Astrocyte (in vitro differentiated cells and primary cell): ENCODE measurements at regions not wholly inside any gene's neighbourhood (a gene's known extent, or its start where the extent isn't known, plus 50 kb on each side); places are given as distances from the start of the nearest gene placed in this dataset.

ENCODE experiments used
- DNase-seq: peaks from one replicate; pipeline ENCODE4 v3.0.0-alpha.2; 2010; ENCODE audit warnings: low read depth
- FAIRE-seq: peaks from 2 replicates; lab custom pipeline; 2011; peaks lifted over from hg19 to GRCh38; lab: Jason Lieb, UNC
- H2AFZ ChIP-seq: 2 replicates; pipeline ENCODE4 v1.6.0; 2012; ENCODE audit warnings: low read depth, low read length, inconsistent platforms
- H3K27ac ChIP-seq: 2 replicates; pipeline ENCODE4 v1.5.1; 2011; ENCODE audit warnings: low read depth, low read length, inconsistent platforms
- H3K27me3 ChIP-seq: 2 replicates; pipeline ENCODE4 v1.6.0; 2011; ENCODE audit warnings: low read length, inconsistent platforms; ENCODE audit not compliant: insufficient read depth
- H3K36me3 ChIP-seq: 2 replicates; pipeline ENCODE4 v1.5.1; 2011; ENCODE audit warnings: low read length, inconsistent platforms; ENCODE audit not compliant: insufficient read depth
- H3K4me1 ChIP-seq: 2 replicates; pipeline ENCODE4 v1.5.1; 2011; ENCODE audit warnings: low read length, inconsistent platforms; ENCODE audit not compliant: insufficient read depth
- H3K4me2 ChIP-seq: 2 replicates; pipeline ENCODE4 v1.6.0; 2012; ENCODE audit warnings: low read length, inconsistent platforms
- H3K4me3 ChIP-seq: 2 replicates; pipeline ENCODE4 v1.5.1; 2011; ENCODE audit warnings: low read depth, mild to moderate bottlenecking, low read length, inconsistent platforms; ENCODE audit not compliant: insufficient read depth
- H3K79me2 ChIP-seq: 2 replicates; pipeline ENCODE4 v1.6.0; 2012; ENCODE audit warnings: mild to moderate bottlenecking, low read length, inconsistent platforms; ENCODE audit not compliant: insufficient read depth
- H3K9ac ChIP-seq: 2 replicates; pipeline ENCODE4 v1.6.0; 2012; ENCODE audit warnings: mild to moderate bottlenecking, low read length, inconsistent platforms
- H3K9me3 ChIP-seq: 2 replicates; pipeline ENCODE4 v1.5.1; 2012; ENCODE audit warnings: low read depth, mild to moderate bottlenecking, low read length, inconsistent platforms; ENCODE audit not compliant: insufficient read depth
- H4K20me1 ChIP-seq: 2 replicates; pipeline ENCODE4 v1.6.0; 2012; ENCODE audit warnings: low read length, inconsistent platforms; ENCODE audit not compliant: insufficient read depth
- H3K27ac Mint-ChIP-seq: one replicate; pipeline ENCODE4 v1.8.0; 2021; ENCODE audit warnings: mild to moderate bottlenecking, mixed read lengths; ENCODE audit not compliant: unreplicated experiment
- H3K27me3 Mint-ChIP-seq: one replicate; pipeline ENCODE4 v1.8.0; 2021; ENCODE audit warnings: low read depth, mixed read lengths; ENCODE audit not compliant: unreplicated experiment
- H3K36me3 Mint-ChIP-seq: one replicate; pipeline ENCODE4 v1.8.0; 2021; ENCODE audit warnings: low read depth, mixed read lengths; ENCODE audit not compliant: unreplicated experiment
- H3K4me1 Mint-ChIP-seq: one replicate; pipeline ENCODE4 v1.8.0; 2021; ENCODE audit warnings: low read depth, mixed read lengths; ENCODE audit not compliant: unreplicated experiment
- H3K4me3 Mint-ChIP-seq: one replicate; pipeline ENCODE4 v1.8.0; 2021; ENCODE audit warnings: mild to moderate bottlenecking, moderate library complexity, mixed read lengths; ENCODE audit not compliant: unreplicated experiment
- H3K9me3 Mint-ChIP-seq: one replicate; pipeline ENCODE4 v1.8.0; 2021; ENCODE audit warnings: mild to moderate bottlenecking, mixed read lengths; ENCODE audit not compliant: unreplicated experiment
- EZH2 ChIP-seq: IDR thresholded peaks from 2 replicates; pipeline ENCODE4 v1.6.1; 2012; ENCODE audit warnings: mild to moderate bottlenecking, low read length, inconsistent platforms; ENCODE audit not compliant: insufficient read depth
- TF ChIP-seq, protein P1 (sequence below): IDR thresholded peaks from 2 replicates; pipeline ENCODE4 v1.5.1; 2011; ENCODE audit warnings: low read depth, mild to moderate bottlenecking, inconsistent platforms, low read length, moderate library complexity; ENCODE audit not compliant: insufficient read depth

DNA sequence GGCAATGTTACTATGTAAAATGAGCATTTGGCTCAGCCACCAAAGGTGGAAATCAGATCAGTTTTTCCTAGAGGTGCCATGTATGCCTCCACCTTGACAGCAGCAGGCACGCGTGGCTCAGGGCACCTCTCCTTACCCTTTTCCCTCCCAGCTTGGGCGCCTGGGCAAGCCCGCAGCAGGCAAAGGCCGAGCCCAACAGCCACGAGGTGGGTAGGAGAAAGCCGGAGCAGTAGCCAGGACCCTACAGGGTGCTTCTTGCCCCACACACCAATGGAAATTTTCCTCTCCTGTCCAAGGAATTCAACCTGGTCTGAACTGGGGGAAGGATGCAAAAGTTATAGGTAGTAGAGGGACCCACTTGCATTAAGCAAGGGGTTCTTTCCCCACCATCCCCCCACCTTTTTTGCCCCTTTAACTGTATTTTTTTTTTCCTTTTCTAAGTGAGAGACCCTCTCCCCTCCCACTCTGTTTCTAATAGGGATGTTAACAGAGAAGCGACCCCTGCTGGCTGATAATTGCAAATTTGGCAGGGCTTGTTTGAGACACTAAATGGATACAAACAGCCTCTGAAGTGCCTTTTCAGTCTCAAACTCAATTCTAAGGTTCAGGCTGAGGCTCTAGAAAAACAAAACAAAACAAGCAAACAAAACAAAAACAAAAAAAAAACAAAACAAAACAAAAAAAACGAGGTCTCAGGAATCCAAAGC lies 895.1 kb downstream of the PCDH18 start:
- H3K79me2 ChIP-seq, result no peaks in the 10 kb centered on the region
- H3K9me3 ChIP-seq, result no peaks in the 10 kb centered on the region
- no peak for DNase-seq
- H3K4me2 ChIP-seq, result no peak overlapping the region
- no peak overlapping the region for H3K4me3 ChIP-seq
- H3K27ac ChIP-seq, result no peak overlapping the region
- no peaks in the 10 kb centered on the region for H3K9me3 Mint-ChIP-seq
- no peaks in the 10 kb centered on the region for H3K4me1 ChIP-seq
- no peaks in the 10 kb centered on the region for H3K36me3 ChIP-seq
- no peak overlapping the region for H2AFZ ChIP-seq
- no peak overlapping the region for H3K9ac ChIP-seq
- H3K27me3 ChIP-seq, result no peaks in the 10 kb centered on the region
- no peak for FAIRE-seq
- H3K27ac Mint-ChIP-seq, result no peak overlapping the region
- H3K4me1 Mint-ChIP-seq, result no peaks in the 10 kb centered on the region
- H4K20me1 ChIP-seq, result no peaks in the 10 kb centered on the region
- H3K4me3 Mint-ChIP-seq, result no peak overlapping the region
- TF ChIP-seq EZH2, result no peak
- TF ChIP-seq, protein P1, sequence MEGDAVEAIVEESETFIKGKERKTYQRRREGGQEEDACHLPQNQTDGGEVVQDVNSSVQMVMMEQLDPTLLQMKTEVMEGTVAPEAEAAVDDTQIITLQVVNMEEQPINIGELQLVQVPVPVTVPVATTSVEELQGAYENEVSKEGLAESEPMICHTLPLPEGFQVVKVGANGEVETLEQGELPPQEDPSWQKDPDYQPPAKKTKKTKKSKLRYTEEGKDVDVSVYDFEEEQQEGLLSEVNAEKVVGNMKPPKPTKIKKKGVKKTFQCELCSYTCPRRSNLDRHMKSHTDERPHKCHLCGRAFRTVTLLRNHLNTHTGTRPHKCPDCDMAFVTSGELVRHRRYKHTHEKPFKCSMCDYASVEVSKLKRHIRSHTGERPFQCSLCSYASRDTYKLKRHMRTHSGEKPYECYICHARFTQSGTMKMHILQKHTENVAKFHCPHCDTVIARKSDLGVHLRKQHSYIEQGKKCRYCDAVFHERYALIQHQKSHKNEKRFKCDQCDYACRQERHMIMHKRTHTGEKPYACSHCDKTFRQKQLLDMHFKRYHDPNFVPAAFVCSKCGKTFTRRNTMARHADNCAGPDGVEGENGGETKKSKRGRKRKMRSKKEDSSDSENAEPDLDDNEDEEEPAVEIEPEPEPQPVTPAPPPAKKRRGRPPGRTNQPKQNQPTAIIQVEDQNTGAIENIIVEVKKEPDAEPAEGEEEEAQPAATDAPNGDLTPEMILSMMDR, result peak; percentile 36
- no peaks in the 10 kb centered on the region for H3K27me3 Mint-ChIP-seq
- H3K36me3 Mint-ChIP-seq, result no peaks in the 10 kb centered on the region

DNA sequence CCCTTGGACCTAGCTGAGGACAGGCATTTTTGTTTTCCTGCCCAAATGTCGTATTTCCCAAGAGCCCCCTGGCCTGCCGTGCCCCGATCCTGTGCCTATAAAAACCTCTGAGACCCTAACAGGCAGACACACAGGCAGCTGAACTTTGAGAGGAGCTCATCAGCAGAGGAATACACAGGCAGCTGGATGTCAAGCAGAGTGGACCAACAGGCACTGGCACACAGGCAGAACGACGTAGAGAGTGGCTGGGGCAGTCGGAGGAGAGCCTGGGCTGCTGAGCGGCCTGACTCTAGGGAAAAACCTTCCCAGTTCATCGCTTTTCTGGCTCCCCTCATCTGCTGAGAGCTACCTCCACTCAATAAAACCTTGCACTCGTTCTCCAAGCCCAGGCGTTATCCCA lies 896.1 kb downstream of the PCDH18 start:
- Mint-ChIP-seq H3K36me3 (no peaks in the 10 kb centered on the region), H3K4me1 (no peaks in the 10 kb centered on the region), H3K9me3 (no peaks in the 10 kb centered on the region), H3K4me3 (no peak overlapping the region), H3K27me3 (no peaks in the 10 kb centered on the region), H3K27ac (no peak overlapping the region)
- Histone ChIP-seq H3K36me3 (no peaks in the 10 kb centered on the region), H4K20me1 (no peaks in the 10 kb centered on the region), H3K27ac (no peak overlapping the region), H3K9ac (no peak overlapping the region), H3K9me3 (no peaks in the 10 kb centered on the region), H3K79me2 (no peaks in the 10 kb centered on the region), H2AFZ (no peak overlapping the region), H3K27me3 (no peaks in the 10 kb centered on the region), H3K4me1 (no peaks in the 10 kb centered on the region), H3K4me3 (no peak overlapping the region), H3K4me2 (no peak overlapping the region)
- TF ChIP-seq, protein P1, result no peak
- TF ChIP-seq EZH2, result no peak
- DNase-seq (no peak), FAIRE-seq (no peak)

DNA sequence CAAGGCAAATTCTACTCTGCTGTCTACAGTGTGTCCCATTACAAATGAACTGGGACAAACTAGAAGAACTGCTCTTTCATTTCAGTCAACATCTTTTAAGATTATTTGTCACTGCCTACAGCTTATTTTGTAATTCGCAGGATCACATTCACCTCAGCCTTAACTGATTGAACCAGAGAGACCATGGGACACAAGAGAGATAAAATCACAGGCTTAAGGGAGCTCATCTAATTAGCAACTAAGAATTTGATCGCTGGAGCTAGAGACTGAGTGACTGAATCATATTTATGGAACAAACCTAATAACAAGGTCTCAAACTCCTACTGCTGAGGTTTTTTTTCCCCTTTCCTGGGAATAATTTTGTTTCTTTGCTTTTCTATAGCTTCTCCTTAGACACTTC lies 898.2 kb downstream of the PCDH18 start:
- no peaks in the 10 kb centered on the region for H3K4me1 Mint-ChIP-seq
- Histone ChIP-seq H3K79me2 (no peaks in the 10 kb centered on the region), H3K27me3 (no peaks in the 10 kb centered on the region), H2AFZ (no peak overlapping the region), H4K20me1 (no peaks in the 10 kb centered on the region), H3K27ac (no peak overlapping the region), H3K9me3 (no peaks in the 10 kb centered on the region), H3K36me3 (no peaks in the 10 kb centered on the region), H3K4me3 (no peak overlapping the region), H3K9ac (no peak overlapping the region), H3K4me2 (no peak overlapping the region), H3K4me1 (no peaks in the 10 kb centered on the region)
- FAIRE-seq (no peak), DNase-seq (no peak)
- H3K9me3 Mint-ChIP-seq, result no peaks in the 10 kb centered on the region
- TF ChIP-seq, protein P1, result no peak
- no peak for TF ChIP-seq EZH2
- H3K4me3 Mint-ChIP-seq, result no peak overlapping the region
- H3K27ac Mint-ChIP-seq, result no peak overlapping the region
- H3K27me3 Mint-ChIP-seq, result no peaks in the 10 kb centered on the region
- no peaks in the 10 kb centered on the region for H3K36me3 Mint-ChIP-seq
